ENCODE measurements at regions not wholly inside any gene's neighbourhood (a gene's known extent, or its start where the extent isn't known, plus 50 kb on each side); places are given as distances from the start of the nearest gene placed in this dataset.
"Not testable (repeated sequence)": the region's sequence is repeated elsewhere in the genome, so short reads cannot be mapped to it uniquely, and the experiment has no call there.

DNA sequence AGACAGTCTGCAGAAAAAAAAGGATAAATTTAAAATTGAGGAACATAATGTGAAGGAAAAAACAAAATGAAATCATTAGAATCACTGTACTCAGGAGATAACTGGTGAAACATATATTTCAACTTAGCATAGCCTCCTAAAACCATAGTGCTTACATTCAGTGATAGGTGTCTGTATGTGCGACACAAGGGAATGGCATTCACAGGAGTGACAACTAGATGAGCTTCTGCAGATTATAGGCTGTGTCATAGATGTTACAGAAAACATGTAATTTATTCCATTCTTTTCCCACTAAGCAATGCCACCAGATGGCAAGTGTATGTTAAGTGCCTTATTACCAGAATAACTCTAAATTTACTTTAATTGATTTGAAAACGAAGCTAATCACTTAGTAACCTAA, 960.0 kb upstream of the PCDH20 start:
- Histone ChIP-seq H3K4me1 (ENCODE audit: control insufficient read depth in 1 of 2, insufficient read depth in 2 of 2, low read length in 2 of 2) (no peaks in the 10 kb centered on the region), H2AFZ (ENCODE audit: insufficient read depth, low read length, poor library complexity) (no peak overlapping the region), H2BK12ac (ENCODE audit: low read length) (no peak overlapping the region), H3K9me3 (ENCODE audit: insufficient read depth, low read depth, low read length) (no peaks in the 10 kb centered on the region), H3K79me2 (ENCODE audit: control insufficient read depth, insufficient read depth, low read length, poor library complexity) (no peaks in the 10 kb centered on the region), H3K4me2 (ENCODE audit: low read length) (no peak overlapping the region), H4K91ac (ENCODE audit: low read depth, low read length) (no peak overlapping the region), H3K9ac (ENCODE audit: low read length) (no peak overlapping the region), H3K4ac (ENCODE audit: low read depth, low read length) (no peak overlapping the region), H3K4me3 (ENCODE audit: low read depth, low read length) (no peak overlapping the region), H3K23ac (ENCODE audit: low read length) (no peak overlapping the region), H3K18ac (ENCODE audit: low read length) (no peak overlapping the region), H3K14ac (ENCODE audit: low read length) (no peak overlapping the region), H3K27me3 (ENCODE audit: insufficient read depth, low read length) (no peaks in the 10 kb centered on the region), H4K12ac (ENCODE audit: low read depth, low read length) (no peak overlapping the region), H2BK5ac (ENCODE audit: low read depth, low read length, poor library complexity) (no peak overlapping the region), H4K8ac (ENCODE audit: low read depth, low read length) (no peak overlapping the region), H3K79me1 (ENCODE audit: low read length) (no peaks in the 10 kb centered on the region), H2AK5ac (ENCODE audit: low read length) (no peak overlapping the region), H3K27ac (ENCODE audit: low read depth, low read length) (no peak overlapping the region), H2BK120ac (ENCODE audit: insufficient read depth, low read length, poor library complexity) (no peak overlapping the region), H3K36me3 (ENCODE audit: control insufficient read depth in 1 of 2, insufficient read depth in 2 of 2, low read length in 2 of 2) (no peaks in the 10 kb centered on the region)
- no peak for DNase-seq
- no CpG with 5 or more reads among the region's 2 CpGs for WGBS (ENCODE audit: extremely low coverage, insufficient coverage, insufficient read length)

GRCh38 chr13:62371737-62372136, 956.1 kb upstream of the PCDH20 start:
- Histone ChIP-seq H2BK120ac (ENCODE audit: insufficient read depth, low read length, poor library complexity) (no peak overlapping the region), H3K27me3 (ENCODE audit: insufficient read depth, low read length) (no peaks in the 10 kb centered on the region), H4K12ac (ENCODE audit: low read depth, low read length) (no peak overlapping the region), H3K79me1 (ENCODE audit: low read length) (no peaks in the 10 kb centered on the region), H3K4ac (ENCODE audit: low read depth, low read length) (no peak overlapping the region), H2AK5ac (ENCODE audit: low read length) (no peak overlapping the region), H3K4me3 (ENCODE audit: low read depth, low read length) (no peak overlapping the region), H2BK5ac (ENCODE audit: low read depth, low read length, poor library complexity) (no peak overlapping the region), H3K23ac (ENCODE audit: low read length) (no peak overlapping the region), H4K91ac (ENCODE audit: low read depth, low read length) (no peak overlapping the region), H3K4me2 (ENCODE audit: low read length) (no peak overlapping the region), H3K4me1 (ENCODE audit: control insufficient read depth in 1 of 2, insufficient read depth in 2 of 2, low read length in 2 of 2) (no peaks in the 10 kb centered on the region), H4K8ac (ENCODE audit: low read depth, low read length) (no peak overlapping the region), H3K18ac (ENCODE audit: low read length) (no peak overlapping the region), H3K14ac (ENCODE audit: low read length) (no peak overlapping the region), H3K36me3 (ENCODE audit: control insufficient read depth in 1 of 2, insufficient read depth in 2 of 2, low read length in 2 of 2) (no peaks in the 10 kb centered on the region), H3K79me2 (ENCODE audit: control insufficient read depth, insufficient read depth, low read length, poor library complexity) (no peaks in the 10 kb centered on the region), H2AFZ (ENCODE audit: insufficient read depth, low read length, poor library complexity) (no peak overlapping the region), H3K9ac (ENCODE audit: low read length) (no peak overlapping the region), H2BK12ac (ENCODE audit: low read length) (no peak overlapping the region), H3K27ac (ENCODE audit: low read depth, low read length) (no peak overlapping the region), H3K9me3 (ENCODE audit: insufficient read depth, low read depth, low read length) (no peaks in the 10 kb centered on the region)
- WGBS (ENCODE audit: extremely low coverage, insufficient coverage, insufficient read length), result no CpG with 5 or more reads among the region's 2 CpGs
- DNase-seq, result no peak

DNA sequence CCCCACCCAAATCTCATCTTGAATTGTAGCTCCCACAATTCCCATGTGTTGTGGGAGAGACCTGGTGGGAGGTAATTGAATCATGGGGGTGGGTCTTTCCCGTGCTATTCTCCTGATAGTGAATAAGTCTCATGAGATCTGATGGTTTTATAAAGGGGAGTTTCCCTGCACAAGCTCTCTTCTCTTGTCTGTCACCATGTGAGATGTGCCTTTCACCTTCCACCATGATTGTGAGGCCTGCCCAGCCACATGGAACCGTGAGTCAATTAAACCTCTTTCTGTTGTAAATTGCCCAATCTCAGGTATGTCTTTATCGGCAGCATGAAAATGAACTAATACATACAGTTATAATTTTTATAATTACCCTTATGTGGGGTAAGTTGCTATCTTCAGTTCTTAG, 952.3 kb upstream of the PCDH20 start:
- not testable (repeated sequence) for H2BK12ac ChIP-seq (ENCODE audit: low read length); H3K36me3 ChIP-seq (ENCODE audit: control insufficient read depth in 1 of 2, insufficient read depth in 2 of 2, low read length in 2 of 2); H3K4me3 ChIP-seq (ENCODE audit: low read depth, low read length); H3K9ac ChIP-seq (ENCODE audit: low read length); H4K12ac ChIP-seq (ENCODE audit: low read depth, low read length); H3K14ac ChIP-seq (ENCODE audit: low read length); H3K18ac ChIP-seq (ENCODE audit: low read length); DNase-seq; H3K4ac ChIP-seq (ENCODE audit: low read depth, low read length); H3K79me2 ChIP-seq (ENCODE audit: control insufficient read depth, insufficient read depth, low read length, poor library complexity); H2BK5ac ChIP-seq (ENCODE audit: low read depth, low read length, poor library complexity); H3K9me3 ChIP-seq (ENCODE audit: insufficient read depth, low read depth, low read length); H2AK5ac ChIP-seq (ENCODE audit: low read length); H3K4me1 ChIP-seq (ENCODE audit: control insufficient read depth in 1 of 2, insufficient read depth in 2 of 2, low read length in 2 of 2); H3K23ac ChIP-seq (ENCODE audit: low read length); H3K4me2 ChIP-seq (ENCODE audit: low read length); H3K79me1 ChIP-seq (ENCODE audit: low read length); H3K27me3 ChIP-seq (ENCODE audit: insufficient read depth, low read length); H2BK120ac ChIP-seq (ENCODE audit: insufficient read depth, low read length, poor library complexity); H2AFZ ChIP-seq (ENCODE audit: insufficient read depth, low read length, poor library complexity); H4K8ac ChIP-seq (ENCODE audit: low read depth, low read length); H4K91ac ChIP-seq (ENCODE audit: low read depth, low read length); H3K27ac ChIP-seq (ENCODE audit: low read depth, low read length)
- no CpG with 5 or more reads among the region's 3 CpGs for WGBS (ENCODE audit: extremely low coverage, insufficient coverage, insufficient read length)

DNA sequence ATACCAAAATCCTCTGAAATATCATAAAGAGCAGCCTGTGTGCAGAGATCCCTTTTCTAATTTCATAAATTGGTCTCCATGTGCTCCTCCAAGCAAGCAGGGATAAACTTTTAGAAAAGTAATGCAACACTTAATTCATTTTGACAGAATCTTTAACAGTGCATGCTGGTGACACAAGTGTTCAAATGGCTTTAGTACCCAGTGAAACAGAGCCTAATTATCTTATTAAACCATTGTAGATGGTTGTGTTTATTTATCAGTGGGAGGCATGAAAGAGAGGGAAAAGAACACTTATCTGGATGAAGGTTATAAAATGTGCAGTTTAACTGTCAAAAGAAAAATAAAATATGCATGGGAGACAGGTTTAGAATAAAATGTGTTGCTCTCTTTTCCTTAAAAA, 945.0 kb upstream of the PCDH20 start:
- Histone ChIP-seq H2BK120ac (ENCODE audit: insufficient read depth, low read length, poor library complexity) (no peak overlapping the region), H3K4me2 (ENCODE audit: low read length) (no peak overlapping the region), H4K8ac (ENCODE audit: low read depth, low read length) (no peak overlapping the region), H3K23ac (ENCODE audit: low read length) (no peak overlapping the region), H3K27me3 (ENCODE audit: insufficient read depth, low read length) (no peaks in the 10 kb centered on the region), H3K14ac (ENCODE audit: low read length) (no peak overlapping the region), H3K18ac (ENCODE audit: low read length) (no peak overlapping the region), H2AFZ (ENCODE audit: insufficient read depth, low read length, poor library complexity) (no peak overlapping the region), H3K4me3 (ENCODE audit: low read depth, low read length) (no peak overlapping the region), H2AK5ac (ENCODE audit: low read length) (no peak overlapping the region), H3K9me3 (ENCODE audit: insufficient read depth, low read depth, low read length) (no peaks in the 10 kb centered on the region), H3K79me2 (ENCODE audit: control insufficient read depth, insufficient read depth, low read length, poor library complexity) (no peaks in the 10 kb centered on the region), H3K27ac (ENCODE audit: low read depth, low read length) (no peak overlapping the region), H2BK12ac (ENCODE audit: low read length) (no peak overlapping the region), H4K91ac (ENCODE audit: low read depth, low read length) (no peak overlapping the region), H3K79me1 (ENCODE audit: low read length) (no peaks in the 10 kb centered on the region), H2BK5ac (ENCODE audit: low read depth, low read length, poor library complexity) (no peak overlapping the region), H3K36me3 (ENCODE audit: control insufficient read depth in 1 of 2, insufficient read depth in 2 of 2, low read length in 2 of 2) (no peaks in the 10 kb centered on the region), H3K4me1 (ENCODE audit: control insufficient read depth in 1 of 2, insufficient read depth in 2 of 2, low read length in 2 of 2) (no peaks in the 10 kb centered on the region), H3K9ac (ENCODE audit: low read length) (no peak overlapping the region), H4K12ac (ENCODE audit: low read depth, low read length) (no peak overlapping the region), H3K4ac (ENCODE audit: low read depth, low read length) (no peak overlapping the region)
- DNase-seq, result no peak

DNA sequence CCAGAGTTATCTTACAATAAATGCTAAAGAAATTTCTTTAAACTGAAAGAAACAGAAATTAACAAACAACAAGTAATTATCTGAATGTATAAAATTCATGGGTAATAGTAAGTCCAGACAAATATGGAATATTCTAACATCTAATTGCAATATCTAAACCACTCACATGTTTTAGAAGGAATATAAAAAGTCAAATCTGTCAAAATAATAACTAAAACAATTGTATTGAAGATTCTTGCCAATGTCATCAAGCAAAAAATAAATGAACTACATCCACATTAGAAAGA, 942.9 kb upstream of the PCDH20 start:
- Histone ChIP-seq H2BK12ac (ENCODE audit: low read length) (no peak overlapping the region), H2AFZ (ENCODE audit: insufficient read depth, low read length, poor library complexity) (no peak overlapping the region), H3K4me3 (ENCODE audit: low read depth, low read length) (no peak overlapping the region), H3K18ac (ENCODE audit: low read length) (no peak overlapping the region), H3K79me1 (ENCODE audit: low read length) (no peaks in the 10 kb centered on the region), H3K79me2 (ENCODE audit: control insufficient read depth, insufficient read depth, low read length, poor library complexity) (no peaks in the 10 kb centered on the region), H3K9ac (ENCODE audit: low read length) (no peak overlapping the region), H3K27ac (ENCODE audit: low read depth, low read length) (no peak overlapping the region), H3K4ac (ENCODE audit: low read depth, low read length) (no peak overlapping the region), H3K36me3 (ENCODE audit: control insufficient read depth in 1 of 2, insufficient read depth in 2 of 2, low read length in 2 of 2) (no peaks in the 10 kb centered on the region), H3K23ac (ENCODE audit: low read length) (no peak overlapping the region), H3K4me1 (ENCODE audit: control insufficient read depth in 1 of 2, insufficient read depth in 2 of 2, low read length in 2 of 2) (no peaks in the 10 kb centered on the region), H2BK120ac (ENCODE audit: insufficient read depth, low read length, poor library complexity) (no peak overlapping the region), H2AK5ac (ENCODE audit: low read length) (no peak overlapping the region), H3K9me3 (ENCODE audit: insufficient read depth, low read depth, low read length) (no peaks in the 10 kb centered on the region), H4K91ac (ENCODE audit: low read depth, low read length) (no peak overlapping the region), H3K4me2 (ENCODE audit: low read length) (no peak overlapping the region), H4K12ac (ENCODE audit: low read depth, low read length) (no peak overlapping the region), H4K8ac (ENCODE audit: low read depth, low read length) (no peak overlapping the region), H3K14ac (ENCODE audit: low read length) (no peak overlapping the region), H2BK5ac (ENCODE audit: low read depth, low read length, poor library complexity) (no peak overlapping the region), H3K27me3 (ENCODE audit: insufficient read depth, low read length) (no peaks in the 10 kb centered on the region)
- no peak for DNase-seq
